Posterior vena cava (tissue), 2 donors: ENCODE measurements at regions not wholly inside any gene's neighbourhood (a gene's known extent, or its start where the extent isn't known, plus 50 kb on each side); places are given as distances from the start of the nearest gene placed in this dataset.
A peak's percentile ranks its signal among the peaks of the same experiment; 100 is the strongest.
"Not testable (repeated sequence)": the region's sequence is repeated elsewhere in the genome, so short reads cannot be mapped to it uniquely, and the experiment has no call there.

Source experiments
- DNase-seq: peaks from one replicate; pipeline ENCODE4 v3.0.0-alpha.2; 2020; ENCODE audit warnings: low spot score
- intact Hi-C, 2 donors: fragments of 100-400 bp; cut with DNase I; formaldehyde crosslinking; loops; one replicate each; pipeline versions ENCODE4 v1.14.1 to v1.14.2; 2022 to 2023
- donor health status: DM: yes; HTN: yes; CAD: no.
- donor health status: DM: yes; HTN: yes; CAD: no.

DNA sequence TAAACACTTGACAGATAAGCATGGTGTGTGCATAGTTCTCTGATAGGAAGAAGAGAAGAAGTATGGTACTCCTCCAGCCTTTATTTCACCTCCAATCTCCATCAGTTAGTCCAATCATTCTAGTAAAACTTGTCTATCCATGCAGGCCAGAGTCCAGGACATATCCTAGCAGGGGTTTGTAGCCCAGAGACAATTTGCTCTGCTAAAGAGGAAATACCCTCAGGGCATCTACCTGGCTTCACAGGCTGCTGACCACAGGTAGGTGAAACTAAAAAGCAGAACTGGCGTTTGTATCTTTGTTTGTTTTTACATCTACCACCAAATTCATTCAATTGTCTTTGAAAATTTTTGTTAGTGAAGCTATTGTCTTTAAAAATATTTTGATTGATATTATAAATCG, 717.6 kb downstream of the FSCB start:
- no peak for DNase-seq

GRCh38 chr14:43786066-43786762, 720.9 kb downstream of the FSCB start:
- DNase-seq, result no peak
- intact Hi-C loops, result no loop called here

More for the DNA sequence above, 717.6 kb downstream of the FSCB start:
- intact Hi-C loops, result no loop called here

DNA sequence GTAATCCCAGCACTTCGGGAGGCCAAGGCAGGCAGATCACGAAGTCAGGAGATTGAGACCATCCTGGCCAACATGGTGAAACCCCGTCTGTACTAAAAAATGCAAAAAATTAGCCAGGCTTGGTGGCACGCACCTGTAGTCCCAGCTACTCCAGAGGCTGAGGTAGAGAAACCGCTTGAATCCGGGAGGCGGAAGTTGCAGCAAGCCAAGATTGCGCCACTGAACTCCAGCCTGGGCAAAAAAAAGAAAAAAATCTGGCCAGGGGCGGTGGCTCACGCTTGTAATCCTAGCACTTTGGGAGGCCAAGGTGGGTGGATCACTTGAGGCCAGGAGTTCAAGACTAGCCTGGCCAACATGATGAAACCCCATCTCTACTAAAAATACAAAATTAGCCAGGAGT, 722.7 kb downstream of the FSCB start:
- DNase-seq, intact Hi-C loops: not testable (repeated sequence)

- DNase-seq, result no peak
- intact Hi-C loops, result no loop called here
These were observed 728.0 kb downstream of the FSCB start for GRCh38 chr14:43778937-43779639.

- intact Hi-C loops, result no loop called here
- no peak for DNase-seq
These were observed 728.5 kb downstream of the FSCB start for GRCh38 chr14:43778570-43778936.

- intact Hi-C loops, result no loop called here
- DNase-seq, result no peak
These were observed 741.6 kb downstream of the FSCB start for GRCh38 chr14:43765474-43765873.

DNA sequence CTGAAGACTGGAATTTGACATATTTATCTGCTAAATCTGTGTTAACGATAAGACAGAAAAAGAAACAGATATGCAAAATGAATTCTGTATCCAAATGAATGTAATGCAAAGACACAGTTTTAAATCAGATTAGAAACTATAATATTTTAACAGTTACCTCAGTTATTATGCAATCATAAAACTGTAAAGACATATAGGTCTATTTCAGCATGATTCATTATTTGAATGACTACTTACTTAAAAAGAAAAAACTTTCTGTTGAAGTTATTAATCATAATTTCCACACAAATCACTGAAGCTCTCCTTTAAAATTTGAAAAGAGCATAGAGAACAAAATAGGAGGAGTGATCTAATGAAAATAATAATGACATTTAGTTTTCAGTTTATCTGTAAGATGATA, 742.6 kb downstream of the FSCB start:
- DNase-seq, result no peak
- intact Hi-C loops, result no loop called here

DNA sequence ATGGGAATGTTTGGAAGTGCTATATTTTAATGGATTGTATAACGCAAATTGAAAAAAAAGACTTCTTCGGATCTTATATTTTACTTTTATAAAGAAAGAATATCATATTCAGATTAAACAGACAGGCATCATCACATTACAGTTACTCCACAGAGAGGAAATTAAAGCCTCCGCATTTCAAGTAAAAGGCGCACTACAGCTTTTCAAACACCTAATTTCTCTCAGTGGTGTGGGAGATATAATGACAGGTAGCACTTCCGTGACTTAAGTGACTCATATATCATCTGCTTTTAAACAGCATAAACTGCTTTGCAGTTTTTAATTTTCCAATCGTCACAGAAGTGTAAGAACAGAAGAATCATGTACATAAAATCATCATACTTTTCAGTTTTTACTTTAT, 751.4 kb downstream of the FSCB start:
- intact Hi-C loops, result no loop called here
- no peak for DNase-seq

DNA sequence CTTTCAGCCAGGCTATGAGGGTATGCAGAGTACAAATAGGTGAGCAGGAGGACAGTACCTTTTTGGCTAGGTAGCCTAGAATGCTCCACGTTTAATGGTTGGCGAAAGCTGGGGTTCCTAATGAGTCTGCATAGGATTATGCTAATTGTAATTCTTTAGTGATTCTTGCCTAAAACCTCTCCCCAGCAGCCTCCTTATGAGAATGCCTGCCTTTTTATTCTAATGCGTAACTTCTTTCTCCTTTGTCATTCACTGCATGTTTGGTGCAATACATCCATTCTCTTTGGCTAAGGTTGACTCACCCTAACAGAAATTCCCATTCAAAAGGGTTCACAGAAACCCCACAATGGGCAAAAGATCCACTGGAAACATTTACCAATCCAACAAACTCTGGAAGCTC, 752.2 kb downstream of the FSCB start:
- no peak for DNase-seq
- intact Hi-C loops, result no loop called here

- DNase-seq, result no peak
- intact Hi-C loops, result no loop called here
These were observed 761.3 kb downstream of the FSCB start for GRCh38 chr14:43745746-43746145.

DNA sequence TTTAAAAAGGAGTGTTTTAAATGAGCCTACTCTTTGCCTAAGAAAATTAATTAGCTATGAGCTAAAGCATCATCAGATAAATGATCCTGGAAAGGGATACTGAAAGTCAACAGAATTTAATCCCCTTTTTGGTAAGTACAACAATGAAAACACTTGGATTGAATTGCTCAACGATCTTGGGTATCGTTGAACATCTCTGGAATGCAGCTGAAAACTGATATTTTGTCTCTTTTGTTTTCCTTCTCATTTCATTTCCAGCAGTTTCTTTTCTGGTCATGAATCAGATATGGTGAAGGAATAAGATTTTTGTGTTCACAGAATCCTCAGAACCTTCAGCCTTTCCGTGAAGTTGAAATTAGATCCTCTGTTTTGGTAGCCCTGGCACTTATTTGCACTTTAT, 771.2 kb downstream of the FSCB start:
- intact Hi-C loops, result no loop called here
- no peak for DNase-seq

DNA sequence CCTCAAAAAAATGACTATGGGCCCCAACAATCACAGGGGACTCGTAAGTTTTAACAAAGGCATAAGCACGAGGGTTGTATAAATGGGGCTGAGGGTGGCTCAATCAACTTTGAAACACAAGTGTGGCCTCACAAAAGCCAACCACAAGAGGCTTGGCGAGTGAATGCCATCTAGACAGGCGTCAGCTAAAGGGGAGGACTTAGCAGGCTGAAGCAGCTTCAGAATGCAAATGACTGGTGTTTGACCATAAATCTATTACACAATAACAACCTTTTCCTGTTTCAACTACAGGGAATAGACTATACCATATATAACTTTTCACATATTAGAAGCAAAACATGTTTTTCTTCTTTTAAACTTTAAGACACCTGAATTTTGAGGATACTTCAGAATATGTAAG, 777.9 kb downstream of the FSCB start:
- intact Hi-C loops, result no loop called here
- no peak for DNase-seq

DNA sequence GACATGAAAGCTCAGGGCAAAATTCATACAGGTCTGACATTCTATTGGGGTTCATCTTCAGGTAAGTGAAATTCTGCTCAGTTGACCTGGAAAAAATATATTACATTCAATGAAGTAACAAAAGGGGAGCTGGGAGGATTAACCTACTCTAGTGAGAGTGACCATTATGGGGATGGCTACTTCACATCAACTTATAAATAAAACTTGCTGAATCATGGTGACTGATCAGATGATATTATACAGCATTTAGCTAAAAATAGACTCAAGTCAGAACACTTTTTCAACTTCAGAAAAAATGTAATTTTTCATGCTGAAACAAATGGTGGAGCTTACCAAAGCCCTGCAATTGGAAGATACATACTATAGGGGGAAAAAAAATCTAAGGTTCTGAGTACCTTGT, 800.2 kb downstream of the FSCB start:
- intact Hi-C loops, result no loop called here
- no peak for DNase-seq

GRCh38 chr14:43698561-43699284, 808.4 kb downstream of the FSCB start:
- DNase-seq, result peak; percentile 55
- intact Hi-C loops, result not testable (repeated sequence)

GRCh38 chr14:43697003-43697402, 810.1 kb downstream of the FSCB start:
- intact Hi-C loops, result no loop called here

GRCh38 chr14:43692706-43693105, 814.4 kb downstream of the FSCB start:
- no peak for DNase-seq
- intact Hi-C loops, result loop anchor here in 1 of 2 donors (5.0 kb wide), 1 partner anchor 1235 kb away; no protein-coding TSS in a partner anchor

More at GRCh38 chr14:43697003-43697402, 810.1 kb downstream of the FSCB start:
- DNase-seq, result no peak

- intact Hi-C loops, result no loop called here
These were observed 819.2 kb downstream of the FSCB start for GRCh38 chr14:43687921-43688320.

GRCh38 chr14:43677581-43677980, 829.5 kb downstream of the FSCB start:
- no peak for DNase-seq
- intact Hi-C loops, result no loop called here

More at GRCh38 chr14:43687921-43688320, 819.2 kb downstream of the FSCB start:
- DNase-seq, result no peak

DNA sequence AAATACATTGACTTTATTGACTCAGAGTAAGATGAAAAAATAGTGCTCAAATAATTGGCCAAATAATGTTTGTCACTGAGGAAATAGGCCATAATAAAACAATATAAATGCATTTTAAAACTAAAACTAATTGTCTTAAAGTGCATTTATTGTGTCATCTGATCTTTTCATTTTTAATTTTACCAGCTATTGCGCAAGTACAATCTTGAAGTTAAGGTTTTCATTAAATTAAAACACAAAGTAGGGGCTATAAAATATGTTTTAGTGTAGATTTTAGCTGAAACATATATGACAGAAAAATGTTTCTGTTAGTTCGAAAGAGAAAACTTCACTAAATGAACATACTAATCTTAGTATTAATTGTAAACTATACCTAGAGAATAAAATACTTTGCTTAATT, 832.8 kb downstream of the FSCB start:
- no peak for DNase-seq
- intact Hi-C loops, result no loop called here

- no peak for DNase-seq
- intact Hi-C loops, result no loop called here
These were observed 835.2 kb downstream of the FSCB start for GRCh38 chr14:43671716-43672485.
